WTC11 (cell line): ENCODE measurements at regions not wholly inside any gene's neighbourhood (a gene's known extent, or its start where the extent isn't known, plus 50 kb on each side); places are given as distances from the start of the nearest gene placed in this dataset.
"Not testable (repeated sequence)": the region's sequence is repeated elsewhere in the genome, so short reads cannot be mapped to it uniquely, and the experiment has no call there.

Source experiments
- ATAC-seq: fragments of 200-7000 bp; cut with Tn5 transposase; 2 replicates; pipeline ENCODE4 v1.10.0; 2021; ENCODE audit warnings: mild to moderate bottlenecking, moderate library complexity
- CTCF ChIA-PET: fragments of 300-600 bp; sonication (Branson Sonifier 250); formaldehyde crosslinking; loops from one replicate; lab custom pipeline; 2021; ENCODE audit warnings: antibody characterized with exemption; lab: Charles Lee
- POLR2A ChIA-PET: fragments of 350-600 bp; sonication (Branson Sonifier 250); formaldehyde crosslinking; loops from one replicate; lab custom pipeline; 2021; ENCODE audit warnings: antibody characterized with exemption; lab: Charles Lee
- DNase-seq: peaks from one replicate; pipeline ENCODE4 v3.0.0; 2021; ENCODE audit warnings: low spot score
- H3K27ac Mint-ChIP-seq: 2 replicates; pipeline ENCODE4 v1.8.0; 2021; ENCODE audit warnings: mixed read lengths
- H3K27me3 Mint-ChIP-seq: 2 replicates; pipeline ENCODE4 v1.8.0; 2021; ENCODE audit warnings: low read depth, mild to moderate bottlenecking, moderate library complexity, mixed read lengths
- H3K36me3 Mint-ChIP-seq: 2 replicates; pipeline ENCODE4 v1.8.0; 2021; ENCODE audit warnings: mixed read lengths
- H3K4me1 Mint-ChIP-seq: 2 replicates; pipeline ENCODE4 v1.8.0; 2022; ENCODE audit warnings: mixed read lengths
- H3K4me3 Mint-ChIP-seq: 2 replicates; pipeline ENCODE4 v1.8.0; 2021; ENCODE audit warnings: mild to moderate bottlenecking, moderate library complexity, mixed read lengths
- H3K9me3 Mint-ChIP-seq: 2 replicates; pipeline ENCODE4 v1.8.0; 2021; ENCODE audit warnings: mixed read lengths
- FOXP1 ChIP-seq: sonication (generic); formaldehyde crosslinking; IDR thresholded peaks from 2 replicates; pipeline ENCODE4 v1.8.0; 2022; ENCODE audit warnings: missing genetic modification reagents, mild to moderate bottlenecking, moderate library complexity, borderline replicate concordance
- HMGA2 ChIP-seq: fragments of 250-450 bp; sonication (Bioruptor Pico); IDR thresholded peaks from 2 replicates; pipeline ENCODE4 v1.4.0; 2021; ENCODE audit warnings: mild to moderate bottlenecking, moderate library complexity
- NFE2L1 ChIP-seq: sonication (generic); formaldehyde crosslinking; IDR thresholded peaks from 2 replicates; pipeline ENCODE4 v1.8.1; 2023; ENCODE audit warnings: missing genetic modification reagents
- NR1H2 ChIP-seq: sonication (generic); formaldehyde crosslinking; IDR thresholded peaks from 2 replicates; pipeline ENCODE4 v1.9.0; 2021; ENCODE audit warnings: mild to moderate bottlenecking, moderate library complexity, missing genetic modification reagents
- RORB ChIP-seq: fragments of 250-450 bp; sonication (Bioruptor Pico); IDR thresholded peaks from 2 replicates; pipeline ENCODE4 v1.9.0; 2021; ENCODE audit warnings: mild to moderate bottlenecking
- TP53 ChIP-seq: sonication (generic); formaldehyde crosslinking; IDR thresholded peaks from 2 replicates; pipeline ENCODE4 v1.8.1; 2023; ENCODE audit warnings: mild to moderate bottlenecking, missing genetic modification reagents
- ZNF232 ChIP-seq: sonication (generic); formaldehyde crosslinking; IDR thresholded peaks from 2 replicates; pipeline ENCODE4 v1.8.0; 2022; ENCODE audit warnings: mild to moderate bottlenecking, missing genetic modification reagents
- TF ChIP-seq, protein P1 (sequence below): sonication (generic); formaldehyde crosslinking; IDR thresholded peaks from 2 replicates; pipeline ENCODE4 v1.8.0; 2022; ENCODE audit warnings: mild to moderate bottlenecking, missing genetic modification reagents
- TF ChIP-seq, protein P2 (sequence below): sonication (generic); formaldehyde crosslinking; IDR thresholded peaks from 2 replicates; pipeline ENCODE4 v1.8.1; 2022; ENCODE audit warnings: mild to moderate bottlenecking, missing genetic modification reagents, moderate library complexity, borderline replicate concordance
- TF ChIP-seq, protein P3 (sequence below): sonication (generic); formaldehyde crosslinking; IDR thresholded peaks from 2 replicates; pipeline ENCODE4 v1.8.1; 2023; ENCODE audit warnings: mild to moderate bottlenecking, missing genetic modification reagents, borderline replicate concordance
- TF ChIP-seq, protein P4 (sequence below): sonication (generic); formaldehyde crosslinking; IDR thresholded peaks from 2 replicates; pipeline ENCODE4 v1.8.1; 2022; ENCODE audit warnings: low read depth, missing genetic modification reagents, borderline replicate concordance
- TF ChIP-seq, protein P5 (sequence below): sonication (generic); formaldehyde crosslinking; IDR thresholded peaks from 2 replicates; pipeline ENCODE4 v1.8.1; 2022; ENCODE audit warnings: mild to moderate bottlenecking, moderate library complexity, missing genetic modification reagents
- TF ChIP-seq, protein P6 (sequence below): sonication (generic); formaldehyde crosslinking; IDR thresholded peaks from 2 replicates; pipeline ENCODE4 v1.8.0; 2022; ENCODE audit warnings: missing genetic modification reagents
- TF ChIP-seq, protein P7 (sequence below): sonication (generic); formaldehyde crosslinking; IDR thresholded peaks from 2 replicates; pipeline ENCODE4 v1.8.0; 2023; ENCODE audit warnings: mild to moderate bottlenecking, missing genetic modification reagents

DNA sequence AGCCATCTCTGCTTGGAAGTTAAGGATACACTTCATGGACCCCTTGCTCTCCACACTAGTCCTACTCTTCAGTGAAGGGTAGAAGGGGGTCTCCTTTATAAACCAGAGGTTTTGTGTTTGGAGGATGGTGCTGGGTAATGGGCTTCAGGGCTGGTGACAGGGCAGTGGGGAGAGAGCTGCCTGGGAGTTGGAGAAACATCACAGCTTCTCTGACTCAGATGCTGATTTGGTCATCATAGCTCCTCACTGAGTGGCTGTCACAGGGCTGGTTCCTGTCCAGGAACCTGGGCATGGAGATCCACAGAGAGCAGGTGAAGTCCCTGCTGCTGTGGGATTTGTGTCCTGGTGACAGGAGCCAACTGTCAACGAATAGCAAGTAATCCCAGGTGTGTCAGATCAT lies 333.9 kb upstream of the ATP10A start:
- CTCF ChIA-PET, result no interaction called here
- no peak for ATAC-seq
- Mint-ChIP-seq H3K27ac (no peak overlapping the region), H3K36me3 (no peaks in the 10 kb centered on the region), H3K9me3 (0 out of 2 replicates have a peak, but pooled peaks cover 3% of the 10 kb centered on the region), H3K27me3 (peaks cover 44% of the 10 kb centered on the region), H3K4me3 (no peak overlapping the region), H3K4me1 (peaks cover 45% of the 10 kb centered on the region)
- TF ChIP-seq, protein P1, sequence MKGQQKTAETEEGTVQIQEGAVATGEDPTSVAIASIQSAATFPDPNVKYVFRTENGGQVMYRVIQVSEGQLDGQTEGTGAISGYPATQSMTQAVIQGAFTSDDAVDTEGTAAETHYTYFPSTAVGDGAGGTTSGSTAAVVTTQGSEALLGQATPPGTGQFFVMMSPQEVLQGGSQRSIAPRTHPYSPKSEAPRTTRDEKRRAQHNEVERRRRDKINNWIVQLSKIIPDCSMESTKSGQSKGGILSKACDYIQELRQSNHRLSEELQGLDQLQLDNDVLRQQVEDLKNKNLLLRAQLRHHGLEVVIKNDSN (CRISPR knock-in tag), result no peak
- no peak for DNase-seq
- POLR2A ChIA-PET, result no interaction called here

DNA sequence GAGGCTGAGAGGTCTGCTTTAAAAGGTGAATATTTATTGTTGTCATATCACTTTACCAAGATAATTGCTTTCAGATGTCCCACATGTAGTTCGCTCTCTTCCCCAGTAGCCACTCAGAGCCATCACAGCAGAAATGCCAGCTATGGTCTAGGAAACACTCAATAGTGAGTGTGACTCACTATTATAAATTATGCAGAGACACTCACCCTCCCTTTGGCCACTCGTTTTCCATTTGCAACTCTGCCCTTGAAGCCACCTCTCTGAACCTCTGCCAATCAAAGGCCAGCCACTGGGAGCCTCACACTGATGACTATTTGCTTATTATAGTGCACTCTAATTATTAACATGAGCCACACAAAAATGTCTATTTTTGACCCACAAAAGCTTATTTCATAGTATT lies 328.1 kb upstream of the ATP10A start:
- H3K36me3 Mint-ChIP-seq, result peaks cover 11% of the 10 kb centered on the region; the same call in 1 of the 2 replicates
- no peaks in the 10 kb centered on the region for H3K27me3 Mint-ChIP-seq
- ChIA-PET POLR2A (no interaction called here), CTCF (no interaction called here)
- H3K4me1 Mint-ChIP-seq, result peaks cover 40% of the 10 kb centered on the region
- no peak for ATAC-seq
- TF ChIP-seq RORB (CRISPR knock-in tag) (no peak), TP53 (CRISPR knock-in tag) (no peak), NFE2L1 (CRISPR knock-in tag) (no peak), FOXP1 (CRISPR knock-in tag) (no peak)
- TF ChIP-seq, protein P2, sequence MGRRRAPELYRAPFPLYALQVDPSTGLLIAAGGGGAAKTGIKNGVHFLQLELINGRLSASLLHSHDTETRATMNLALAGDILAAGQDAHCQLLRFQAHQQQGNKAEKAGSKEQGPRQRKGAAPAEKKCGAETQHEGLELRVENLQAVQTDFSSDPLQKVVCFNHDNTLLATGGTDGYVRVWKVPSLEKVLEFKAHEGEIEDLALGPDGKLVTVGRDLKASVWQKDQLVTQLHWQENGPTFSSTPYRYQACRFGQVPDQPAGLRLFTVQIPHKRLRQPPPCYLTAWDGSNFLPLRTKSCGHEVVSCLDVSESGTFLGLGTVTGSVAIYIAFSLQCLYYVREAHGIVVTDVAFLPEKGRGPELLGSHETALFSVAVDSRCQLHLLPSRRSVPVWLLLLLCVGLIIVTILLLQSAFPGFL (CRISPR knock-in tag), result no peak
- TF ChIP-seq, protein P3, sequence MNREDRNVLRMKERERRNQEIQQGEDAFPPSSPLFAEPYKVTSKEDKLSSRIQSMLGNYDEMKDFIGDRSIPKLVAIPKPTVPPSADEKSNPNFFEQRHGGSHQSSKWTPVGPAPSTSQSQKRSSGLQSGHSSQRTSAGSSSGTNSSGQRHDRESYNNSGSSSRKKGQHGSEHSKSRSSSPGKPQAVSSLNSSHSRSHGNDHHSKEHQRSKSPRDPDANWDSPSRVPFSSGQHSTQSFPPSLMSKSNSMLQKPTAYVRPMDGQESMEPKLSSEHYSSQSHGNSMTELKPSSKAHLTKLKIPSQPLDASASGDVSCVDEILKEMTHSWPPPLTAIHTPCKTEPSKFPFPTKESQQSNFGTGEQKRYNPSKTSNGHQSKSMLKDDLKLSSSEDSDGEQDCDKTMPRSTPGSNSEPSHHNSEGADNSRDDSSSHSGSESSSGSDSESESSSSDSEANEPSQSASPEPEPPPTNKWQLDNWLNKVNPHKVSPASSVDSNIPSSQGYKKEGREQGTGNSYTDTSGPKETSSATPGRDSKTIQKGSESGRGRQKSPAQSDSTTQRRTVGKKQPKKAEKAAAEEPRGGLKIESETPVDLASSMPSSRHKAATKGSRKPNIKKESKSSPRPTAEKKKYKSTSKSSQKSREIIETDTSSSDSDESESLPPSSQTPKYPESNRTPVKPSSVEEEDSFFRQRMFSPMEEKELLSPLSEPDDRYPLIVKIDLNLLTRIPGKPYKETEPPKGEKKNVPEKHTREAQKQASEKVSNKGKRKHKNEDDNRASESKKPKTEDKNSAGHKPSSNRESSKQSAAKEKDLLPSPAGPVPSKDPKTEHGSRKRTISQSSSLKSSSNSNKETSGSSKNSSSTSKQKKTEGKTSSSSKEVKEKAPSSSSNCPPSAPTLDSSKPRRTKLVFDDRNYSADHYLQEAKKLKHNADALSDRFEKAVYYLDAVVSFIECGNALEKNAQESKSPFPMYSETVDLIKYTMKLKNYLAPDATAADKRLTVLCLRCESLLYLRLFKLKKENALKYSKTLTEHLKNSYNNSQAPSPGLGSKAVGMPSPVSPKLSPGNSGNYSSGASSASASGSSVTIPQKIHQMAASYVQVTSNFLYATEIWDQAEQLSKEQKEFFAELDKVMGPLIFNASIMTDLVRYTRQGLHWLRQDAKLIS, result no peak
- TF ChIP-seq, protein P4, sequence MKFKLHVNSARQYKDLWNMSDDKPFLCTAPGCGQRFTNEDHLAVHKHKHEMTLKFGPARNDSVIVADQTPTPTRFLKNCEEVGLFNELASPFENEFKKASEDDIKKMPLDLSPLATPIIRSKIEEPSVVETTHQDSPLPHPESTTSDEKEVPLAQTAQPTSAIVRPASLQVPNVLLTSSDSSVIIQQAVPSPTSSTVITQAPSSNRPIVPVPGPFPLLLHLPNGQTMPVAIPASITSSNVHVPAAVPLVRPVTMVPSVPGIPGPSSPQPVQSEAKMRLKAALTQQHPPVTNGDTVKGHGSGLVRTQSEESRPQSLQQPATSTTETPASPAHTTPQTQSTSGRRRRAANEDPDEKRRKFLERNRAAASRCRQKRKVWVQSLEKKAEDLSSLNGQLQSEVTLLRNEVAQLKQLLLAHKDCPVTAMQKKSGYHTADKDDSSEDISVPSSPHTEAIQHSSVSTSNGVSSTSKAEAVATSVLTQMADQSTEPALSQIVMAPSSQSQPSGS (CRISPR knock-in tag), result no peak
- TF ChIP-seq, protein P5, sequence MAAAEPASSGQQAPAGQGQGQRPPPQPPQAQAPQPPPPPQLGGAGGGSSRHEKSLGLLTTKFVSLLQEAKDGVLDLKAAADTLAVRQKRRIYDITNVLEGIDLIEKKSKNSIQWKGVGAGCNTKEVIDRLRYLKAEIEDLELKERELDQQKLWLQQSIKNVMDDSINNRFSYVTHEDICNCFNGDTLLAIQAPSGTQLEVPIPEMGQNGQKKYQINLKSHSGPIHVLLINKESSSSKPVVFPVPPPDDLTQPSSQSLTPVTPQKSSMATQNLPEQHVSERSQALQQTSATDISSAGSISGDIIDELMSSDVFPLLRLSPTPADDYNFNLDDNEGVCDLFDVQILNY (CRISPR knock-in tag), result no peak
- DNase-seq, result no peak
- no peak overlapping the region for H3K4me3 Mint-ChIP-seq
- H3K9me3 Mint-ChIP-seq, result peaks cover 16% of the 10 kb centered on the region
- no peak overlapping the region for H3K27ac Mint-ChIP-seq

DNA sequence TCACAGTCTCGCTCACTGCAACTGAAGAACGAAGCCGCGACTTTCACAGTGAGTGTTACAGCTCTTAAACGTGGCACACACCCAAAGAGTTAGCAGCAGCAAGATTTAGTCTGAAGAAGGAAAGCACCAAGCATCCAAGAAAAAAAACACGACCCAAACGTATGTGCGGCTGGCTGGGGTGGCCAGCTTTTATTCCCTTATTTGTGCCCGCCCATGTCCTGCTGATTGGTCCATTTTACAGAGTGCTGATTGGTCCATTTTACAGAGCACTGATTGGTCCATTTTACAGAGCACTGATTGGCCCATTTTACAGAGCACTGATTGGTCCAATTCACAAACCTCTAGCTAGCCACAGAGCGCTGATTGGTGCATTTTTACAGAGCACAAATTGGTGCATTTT lies 323.0 kb upstream of the ATP10A start:
- Mint-ChIP-seq H3K9me3 (peaks cover 22% of the 10 kb centered on the region), H3K4me1 (peaks cover 30% of the 10 kb centered on the region), H3K36me3 (peaks cover 16% of the 10 kb centered on the region; the same call in 1 of the 2 replicates)
- H3K27me3 Mint-ChIP-seq, DNase-seq, H3K4me3 Mint-ChIP-seq, ATAC-seq, CTCF ChIA-PET, H3K27ac Mint-ChIP-seq, POLR2A ChIA-PET: not testable (repeated sequence)

DNA sequence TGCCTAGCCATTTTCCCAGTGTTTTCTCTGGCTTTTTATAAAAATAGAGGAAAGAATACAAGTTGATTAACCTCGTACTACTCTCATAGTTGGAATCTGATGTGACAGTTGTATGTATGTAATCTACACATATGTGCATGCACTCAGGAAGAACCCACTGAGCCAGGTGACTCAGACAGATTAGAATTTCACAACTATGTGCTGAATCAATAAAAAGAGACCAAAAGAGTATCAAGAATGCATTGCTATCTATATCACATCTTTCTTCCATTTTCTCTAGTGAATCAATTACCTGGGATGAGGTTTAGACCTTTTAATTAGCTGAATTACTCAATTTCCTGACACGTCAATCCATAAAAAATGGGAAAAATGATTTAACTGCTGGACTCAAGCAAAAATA lies 319.3 kb upstream of the ATP10A start:
- Mint-ChIP-seq H3K36me3 (peaks cover 12% of the 10 kb centered on the region; the same call in 1 of the 2 replicates), H3K4me1 (peaks cover 30% of the 10 kb centered on the region), H3K4me3 (no peak overlapping the region), H3K9me3 (peaks cover 12% of the 10 kb centered on the region), H3K27ac (no peak overlapping the region), H3K27me3 (no peaks in the 10 kb centered on the region)
- POLR2A ChIA-PET, result no interaction called here
- ATAC-seq (no peak), DNase-seq (no peak)
- CTCF ChIA-PET, result interaction anchor here (2.0 kb wide), 1 partner anchor 78 kb away, joined by 14 read pairs; no protein-coding TSS in a partner anchor
- no peak for TF ChIP-seq HMGA2
- TF ChIP-seq, protein P6, sequence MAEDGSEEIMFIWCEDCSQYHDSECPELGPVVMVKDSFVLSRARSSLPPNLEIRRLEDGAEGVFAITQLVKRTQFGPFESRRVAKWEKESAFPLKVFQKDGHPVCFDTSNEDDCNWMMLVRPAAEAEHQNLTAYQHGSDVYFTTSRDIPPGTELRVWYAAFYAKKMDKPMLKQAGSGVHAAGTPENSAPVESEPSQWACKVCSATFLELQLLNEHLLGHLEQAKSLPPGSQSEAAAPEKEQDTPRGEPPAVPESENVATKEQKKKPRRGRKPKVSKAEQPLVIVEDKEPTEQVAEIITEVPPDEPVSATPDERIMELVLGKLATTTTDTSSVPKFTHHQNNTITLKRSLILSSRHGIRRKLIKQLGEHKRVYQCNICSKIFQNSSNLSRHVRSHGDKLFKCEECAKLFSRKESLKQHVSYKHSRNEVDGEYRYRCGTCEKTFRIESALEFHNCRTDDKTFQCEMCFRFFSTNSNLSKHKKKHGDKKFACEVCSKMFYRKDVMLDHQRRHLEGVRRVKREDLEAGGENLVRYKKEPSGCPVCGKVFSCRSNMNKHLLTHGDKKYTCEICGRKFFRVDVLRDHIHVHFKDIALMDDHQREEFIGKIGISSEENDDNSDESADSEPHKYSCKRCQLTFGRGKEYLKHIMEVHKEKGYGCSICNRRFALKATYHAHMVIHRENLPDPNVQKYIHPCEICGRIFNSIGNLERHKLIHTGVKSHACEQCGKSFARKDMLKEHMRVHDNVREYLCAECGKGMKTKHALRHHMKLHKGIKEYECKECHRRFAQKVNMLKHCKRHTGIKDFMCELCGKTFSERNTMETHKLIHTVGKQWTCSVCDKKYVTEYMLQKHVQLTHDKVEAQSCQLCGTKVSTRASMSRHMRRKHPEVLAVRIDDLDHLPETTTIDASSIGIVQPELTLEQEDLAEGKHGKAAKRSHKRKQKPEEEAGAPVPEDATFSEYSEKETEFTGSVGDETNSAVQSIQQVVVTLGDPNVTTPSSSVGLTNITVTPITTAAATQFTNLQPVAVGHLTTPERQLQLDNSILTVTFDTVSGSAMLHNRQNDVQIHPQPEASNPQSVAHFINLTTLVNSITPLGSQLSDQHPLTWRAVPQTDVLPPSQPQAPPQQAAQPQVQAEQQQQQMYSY (CRISPR knock-in tag), result no peak
- TF ChIP-seq ZNF232, result no peak
- no peak for TF ChIP-seq NR1H2 (CRISPR knock-in tag)
- TF ChIP-seq, protein P7, sequence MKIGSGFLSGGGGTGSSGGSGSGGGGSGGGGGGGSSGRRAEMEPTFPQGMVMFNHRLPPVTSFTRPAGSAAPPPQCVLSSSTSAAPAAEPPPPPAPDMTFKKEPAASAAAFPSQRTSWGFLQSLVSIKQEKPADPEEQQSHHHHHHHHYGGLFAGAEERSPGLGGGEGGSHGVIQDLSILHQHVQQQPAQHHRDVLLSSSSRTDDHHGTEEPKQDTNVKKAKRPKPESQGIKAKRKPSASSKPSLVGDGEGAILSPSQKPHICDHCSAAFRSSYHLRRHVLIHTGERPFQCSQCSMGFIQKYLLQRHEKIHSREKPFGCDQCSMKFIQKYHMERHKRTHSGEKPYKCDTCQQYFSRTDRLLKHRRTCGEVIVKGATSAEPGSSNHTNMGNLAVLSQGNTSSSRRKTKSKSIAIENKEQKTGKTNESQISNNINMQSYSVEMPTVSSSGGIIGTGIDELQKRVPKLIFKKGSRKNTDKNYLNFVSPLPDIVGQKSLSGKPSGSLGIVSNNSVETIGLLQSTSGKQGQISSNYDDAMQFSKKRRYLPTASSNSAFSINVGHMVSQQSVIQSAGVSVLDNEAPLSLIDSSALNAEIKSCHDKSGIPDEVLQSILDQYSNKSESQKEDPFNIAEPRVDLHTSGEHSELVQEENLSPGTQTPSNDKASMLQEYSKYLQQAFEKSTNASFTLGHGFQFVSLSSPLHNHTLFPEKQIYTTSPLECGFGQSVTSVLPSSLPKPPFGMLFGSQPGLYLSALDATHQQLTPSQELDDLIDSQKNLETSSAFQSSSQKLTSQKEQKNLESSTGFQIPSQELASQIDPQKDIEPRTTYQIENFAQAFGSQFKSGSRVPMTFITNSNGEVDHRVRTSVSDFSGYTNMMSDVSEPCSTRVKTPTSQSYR (CRISPR knock-in tag), result no peak
